ENCODE measurements at regions not wholly inside any gene's neighbourhood (a gene's known extent, or its start where the extent isn't known, plus 50 kb on each side); places are given as distances from the start of the nearest gene placed in this dataset.
A peak's percentile ranks its signal among the peaks of the same experiment; 100 is the strongest.

DNA sequence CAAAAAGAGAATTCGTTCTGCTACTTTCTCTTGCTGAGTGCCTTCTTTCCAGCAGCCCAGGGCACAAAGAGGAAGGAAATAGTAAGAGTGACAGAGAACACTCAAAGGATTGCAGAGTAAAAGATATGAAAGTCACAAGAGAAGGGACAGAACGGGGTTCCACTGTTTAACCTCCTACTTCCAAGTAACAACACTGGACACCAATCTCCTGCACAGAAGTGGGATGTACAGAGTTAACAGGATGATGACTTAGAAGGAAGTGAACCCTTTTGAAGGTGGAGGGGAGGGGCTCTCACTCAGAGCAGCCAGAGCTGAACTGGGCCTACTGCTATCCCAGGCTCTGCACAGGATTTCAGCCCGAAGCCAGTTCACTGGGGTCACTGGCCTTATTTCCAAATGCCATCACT, 130.1 kb upstream of the PRICKLE2 start:
- peak; percentile 43 for DNase-seq (ENCODE audit: low read depth)

DNA sequence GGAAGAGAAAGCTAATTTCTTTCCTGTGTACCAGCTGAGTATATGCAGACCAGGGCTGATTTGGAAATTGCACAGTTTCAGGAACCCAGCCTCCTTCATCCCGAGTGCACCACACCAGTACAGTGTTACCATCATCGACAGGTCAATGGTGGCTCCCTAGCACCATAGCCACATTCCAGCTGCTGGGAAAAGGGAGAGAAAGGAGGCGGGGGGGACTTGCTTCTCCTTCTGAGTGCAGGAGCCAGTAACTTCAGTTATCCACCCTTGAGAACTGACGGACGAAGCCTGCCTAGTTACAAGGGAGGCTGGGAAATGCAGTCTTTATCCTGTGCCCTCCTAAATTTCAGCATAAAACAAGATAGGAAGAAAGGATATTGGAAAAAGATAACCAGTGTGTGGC, 129.7 kb upstream of the PRICKLE2 start:
- no peak for DNase-seq (ENCODE audit: low read depth)

DNA sequence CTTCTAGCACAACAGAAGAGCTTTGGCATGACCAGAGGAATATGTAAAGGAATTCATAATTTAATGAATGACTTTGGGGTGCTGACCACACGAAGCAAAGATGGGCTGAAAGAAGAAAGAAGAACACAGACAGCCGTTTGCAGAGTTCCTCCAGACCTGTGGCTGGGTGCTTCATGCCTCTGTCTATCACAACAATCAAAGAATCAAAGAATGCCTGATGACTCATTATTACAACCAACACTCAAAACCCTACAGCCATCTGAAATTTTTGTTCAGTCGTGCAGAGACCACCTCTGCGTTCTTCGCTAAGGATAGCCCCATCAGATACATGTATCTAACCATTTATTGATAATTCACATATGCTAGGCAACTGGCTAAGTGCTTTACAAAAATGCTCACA, 129.0 kb upstream of the PRICKLE2 start:
- no peak for DNase-seq (ENCODE audit: low read depth)

DNA sequence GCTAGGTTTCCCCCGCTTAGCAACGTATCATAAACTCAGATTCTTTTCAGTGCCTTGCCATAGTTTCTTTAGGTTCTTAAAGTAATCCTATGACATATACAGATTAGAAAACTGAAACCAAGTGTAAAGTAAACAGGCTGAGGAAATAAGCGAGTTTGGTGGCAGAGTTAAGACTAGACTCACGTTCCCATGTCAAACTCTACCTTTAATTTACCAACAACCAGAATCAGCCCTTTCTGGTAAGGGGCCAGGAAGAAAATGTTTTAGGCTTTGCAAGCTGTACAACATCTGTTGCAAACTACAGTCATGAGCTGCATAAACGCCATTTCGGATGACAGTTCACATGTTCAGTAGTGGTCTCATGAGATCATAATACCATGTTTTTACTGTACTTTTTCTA, 128.0 kb upstream of the PRICKLE2 start:
- no peak for DNase-seq (ENCODE audit: low read depth)

DNA sequence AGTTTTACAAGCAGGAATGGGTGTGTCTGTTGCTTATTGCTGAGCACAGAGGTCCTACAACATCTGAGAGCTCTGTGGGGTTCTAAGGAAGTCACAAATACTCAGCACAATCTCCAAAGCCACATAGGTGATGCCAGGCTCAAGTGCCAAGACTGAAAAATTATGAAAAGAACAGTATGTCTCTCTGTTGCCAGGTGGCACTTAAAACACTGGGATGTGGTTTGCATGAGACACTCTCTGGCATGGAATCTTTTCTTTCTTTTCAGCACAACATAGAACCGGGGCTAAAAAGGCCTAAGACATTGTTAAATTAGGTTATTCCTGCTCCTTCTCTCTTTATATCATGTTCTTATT, 127.3 kb upstream of the PRICKLE2 start:
- DNase-seq (ENCODE audit: low read depth), result peak; percentile 61

- DNase-seq (ENCODE audit: low read depth), result peak; percentile 54
Observed at GRCh38 chr3:64351713-64352638, 126.7 kb upstream of the PRICKLE2 start.

DNA sequence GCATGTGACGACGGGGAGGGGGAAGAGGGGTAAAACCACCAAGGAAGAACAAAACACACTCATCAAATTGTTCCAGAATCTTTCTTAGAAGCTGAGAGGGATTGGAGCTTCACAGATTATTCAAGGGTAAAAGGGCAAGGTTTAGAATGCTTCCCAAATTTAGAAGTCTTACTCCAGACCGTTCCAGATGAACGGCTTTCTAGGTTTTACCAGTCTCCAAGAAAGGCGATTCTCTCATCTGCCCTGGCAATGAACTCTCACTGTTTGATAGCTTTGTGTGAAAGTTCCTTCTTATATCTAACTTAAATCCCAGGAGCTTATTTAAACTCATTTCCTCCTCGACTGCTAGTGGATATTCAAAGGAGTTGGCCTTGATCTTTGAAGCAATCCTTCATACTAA, 124.3 kb upstream of the PRICKLE2 start:
- no peak for DNase-seq (ENCODE audit: low read depth)

- no peak for DNase-seq (ENCODE audit: low read depth)
Observed at GRCh38 chr3:64345371-64345770, 120.1 kb upstream of the PRICKLE2 start.

- peak; percentile 34 for DNase-seq (ENCODE audit: low read depth)
Observed at GRCh38 chr3:64344721-64345207, 119.5 kb upstream of the PRICKLE2 start.

GRCh38 chr3:64343689-64344430, 118.6 kb upstream of the PRICKLE2 start:
- no peak for DNase-seq (ENCODE audit: low read depth)

- DNase-seq (ENCODE audit: low read depth), result peak; percentile 90
Observed at GRCh38 chr3:64342940-64343688, 117.8 kb upstream of the PRICKLE2 start.

- no peak for DNase-seq (ENCODE audit: low read depth)
Observed at GRCh38 chr3:64341296-64341695, 116.0 kb upstream of the PRICKLE2 start.

- DNase-seq (ENCODE audit: low read depth), result peak; percentile 73
Observed at GRCh38 chr3:64340641-64341101, 115.4 kb upstream of the PRICKLE2 start.

DNA sequence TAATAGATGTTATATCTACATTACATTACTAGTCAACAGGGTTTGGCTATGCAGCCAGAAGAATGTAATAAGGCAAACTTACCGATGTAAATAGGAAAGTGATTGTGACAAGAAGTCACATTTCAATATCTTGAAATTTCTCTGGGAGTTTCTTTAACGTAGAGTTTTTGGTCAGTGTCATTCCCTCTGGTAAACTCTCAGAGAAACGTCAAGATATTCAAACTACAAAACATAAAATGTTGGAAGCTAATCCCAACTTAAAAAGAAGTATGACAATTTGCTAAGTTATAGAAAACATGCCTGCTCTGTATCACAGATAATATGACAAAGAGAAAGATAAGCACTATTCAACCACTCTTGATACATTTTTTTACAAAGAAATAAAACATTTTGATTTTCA, 111.2 kb upstream of the PRICKLE2 start:
- no peak for DNase-seq (ENCODE audit: low read depth)

- DNase-seq (ENCODE audit: low read depth), result no peak
Observed at GRCh38 chr3:64332459-64333350, 107.4 kb upstream of the PRICKLE2 start.

DNA sequence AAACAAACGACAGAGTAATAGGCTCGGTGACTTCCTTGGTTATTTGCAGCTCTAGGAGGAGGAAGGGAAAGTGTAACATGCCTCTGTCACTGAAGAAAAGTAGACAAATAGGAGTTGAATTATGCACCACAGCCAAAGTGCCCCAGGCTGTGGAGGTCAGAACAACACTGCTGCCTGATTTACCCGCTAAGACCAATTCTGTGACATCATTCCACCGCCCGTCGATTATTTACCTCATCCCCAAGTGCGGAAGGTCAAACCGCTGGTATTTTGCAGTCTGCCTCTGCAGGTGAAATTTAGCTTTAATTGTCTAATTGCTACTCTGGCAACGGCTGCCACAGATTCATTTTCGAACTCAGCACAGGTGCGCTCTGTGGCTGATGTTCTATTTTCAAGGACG, 106.3 kb upstream of the PRICKLE2 start:
- DNase-seq (ENCODE audit: low read depth), result no peak

DNA sequence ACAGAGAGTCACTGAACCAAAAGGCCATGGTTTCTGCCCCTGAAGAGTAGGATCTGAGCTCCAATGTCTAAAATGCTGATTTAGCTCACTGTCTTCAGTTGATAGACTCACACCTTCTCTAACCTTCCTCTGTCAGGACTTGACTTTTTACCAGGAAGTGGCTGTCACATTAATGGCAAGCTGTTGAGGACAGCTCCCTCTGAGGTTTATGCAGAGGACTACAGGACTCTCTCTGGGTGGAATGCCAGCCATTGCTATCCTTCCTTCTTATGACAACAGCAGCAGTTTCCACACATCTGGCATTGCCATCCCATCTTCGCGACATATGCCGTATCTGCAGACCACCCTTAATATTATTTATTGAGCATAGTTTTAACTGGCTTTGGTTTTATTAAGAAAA, 103.8 kb upstream of the PRICKLE2 start:
- DNase-seq (ENCODE audit: low read depth), result no peak

- no peak for DNase-seq (ENCODE audit: low read depth)
Observed at GRCh38 chr3:64327100-64327804, 102.0 kb upstream of the PRICKLE2 start.

DNA sequence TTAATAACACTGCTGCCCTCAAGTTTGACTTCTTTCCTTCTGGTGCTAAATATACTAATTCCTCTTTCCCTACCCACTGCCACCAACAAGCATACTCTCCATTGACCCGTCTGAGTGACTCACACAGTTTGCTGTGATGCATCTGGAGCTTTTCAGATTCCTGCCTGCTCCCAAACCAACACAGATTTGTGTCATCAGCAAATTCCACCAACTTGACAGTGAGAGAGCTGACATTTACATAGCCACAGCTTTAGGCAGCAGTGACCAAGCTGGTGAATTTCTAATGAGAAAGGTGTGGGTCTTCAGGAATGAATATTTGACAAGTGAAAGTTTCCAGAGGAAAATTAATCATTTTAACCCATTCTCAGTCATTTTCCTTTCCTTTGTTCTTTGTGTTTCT, 96.5 kb upstream of the PRICKLE2 start:
- peak; percentile 77 for DNase-seq (ENCODE audit: low read depth)

DNA sequence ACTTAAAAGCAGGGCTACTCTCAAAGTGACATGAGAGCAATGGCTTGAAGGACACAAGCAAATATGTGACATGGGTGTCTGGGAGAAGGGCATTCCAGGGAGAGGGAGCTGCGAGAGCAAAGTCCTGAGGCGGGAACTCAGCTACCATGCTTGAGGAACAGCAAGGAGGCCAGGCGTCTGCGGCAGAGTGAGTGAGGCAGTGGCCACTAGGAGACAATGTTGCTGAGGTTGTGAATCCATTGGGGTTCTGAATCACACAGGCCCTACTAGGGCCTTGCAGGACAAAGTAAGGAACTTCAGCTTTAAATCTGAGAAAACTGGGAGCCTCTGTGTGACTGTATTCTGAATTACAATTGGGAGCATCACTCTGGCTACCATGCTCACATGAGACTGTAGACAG, 94.1 kb upstream of the PRICKLE2 start:
- no peak for DNase-seq (ENCODE audit: low read depth)
